PC-3 (cell line): ENCODE measurements at regions not wholly inside any gene's neighbourhood (a gene's known extent, or its start where the extent isn't known, plus 50 kb on each side); places are given as distances from the start of the nearest gene placed in this dataset.

Experiments used
- EZH2 ChIP-seq: fragments of 300-600 bp; sonication (generic); IDR thresholded peaks from one replicate; pipeline ENCODE4 v1.6.1; 2017; ENCODE audit warnings: antibody characterized with exemption, mild to moderate bottlenecking, low read length; ENCODE audit not compliant: unreplicated experiment
- EZH2phosphoT487 ChIP-seq: fragments of 300-600 bp; sonication (generic); IDR thresholded peaks from 2 replicates; pipeline ENCODE4 v1.6.1; 2018; ENCODE audit warnings: mild to moderate bottlenecking, antibody characterized with exemption, low read length, borderline replicate concordance
- TF ChIP-seq, protein P1 (sequence below): fragments of 300-600 bp; sonication (generic); conservative IDR thresholded peaks from 2 replicates; pipeline ENCODE4 v1.5.1; 2017; ENCODE audit warnings: antibody characterized with exemption, low read depth, mild to moderate bottlenecking, low read length

DNA sequence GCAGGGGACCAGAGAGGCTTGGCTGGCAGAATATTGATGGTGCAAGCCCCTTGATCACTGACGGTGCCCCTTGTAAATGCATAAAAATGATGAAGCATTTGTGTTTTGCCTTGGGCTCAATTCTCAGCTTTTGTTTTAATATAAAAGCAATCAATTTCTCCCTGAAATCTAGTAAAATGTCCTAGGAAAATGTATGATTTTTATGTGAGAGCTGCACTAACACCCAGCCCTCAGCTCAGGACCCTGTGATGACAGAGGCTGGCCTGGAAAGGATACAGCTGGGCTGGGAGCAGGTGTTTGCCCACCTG is 84.7 kb upstream of the PHACTR3 start:
- TF ChIP-seq, protein P1, sequence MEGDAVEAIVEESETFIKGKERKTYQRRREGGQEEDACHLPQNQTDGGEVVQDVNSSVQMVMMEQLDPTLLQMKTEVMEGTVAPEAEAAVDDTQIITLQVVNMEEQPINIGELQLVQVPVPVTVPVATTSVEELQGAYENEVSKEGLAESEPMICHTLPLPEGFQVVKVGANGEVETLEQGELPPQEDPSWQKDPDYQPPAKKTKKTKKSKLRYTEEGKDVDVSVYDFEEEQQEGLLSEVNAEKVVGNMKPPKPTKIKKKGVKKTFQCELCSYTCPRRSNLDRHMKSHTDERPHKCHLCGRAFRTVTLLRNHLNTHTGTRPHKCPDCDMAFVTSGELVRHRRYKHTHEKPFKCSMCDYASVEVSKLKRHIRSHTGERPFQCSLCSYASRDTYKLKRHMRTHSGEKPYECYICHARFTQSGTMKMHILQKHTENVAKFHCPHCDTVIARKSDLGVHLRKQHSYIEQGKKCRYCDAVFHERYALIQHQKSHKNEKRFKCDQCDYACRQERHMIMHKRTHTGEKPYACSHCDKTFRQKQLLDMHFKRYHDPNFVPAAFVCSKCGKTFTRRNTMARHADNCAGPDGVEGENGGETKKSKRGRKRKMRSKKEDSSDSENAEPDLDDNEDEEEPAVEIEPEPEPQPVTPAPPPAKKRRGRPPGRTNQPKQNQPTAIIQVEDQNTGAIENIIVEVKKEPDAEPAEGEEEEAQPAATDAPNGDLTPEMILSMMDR: no peak
- TF ChIP-seq EZH2phosphoT487 (no peak), EZH2 (no peak)
